ENCODE measurements at regions not wholly inside any gene's neighbourhood (a gene's known extent, or its start where the extent isn't known, plus 50 kb on each side); places are given as distances from the start of the nearest gene placed in this dataset.

- TF ChIP-seq, protein P1, sequence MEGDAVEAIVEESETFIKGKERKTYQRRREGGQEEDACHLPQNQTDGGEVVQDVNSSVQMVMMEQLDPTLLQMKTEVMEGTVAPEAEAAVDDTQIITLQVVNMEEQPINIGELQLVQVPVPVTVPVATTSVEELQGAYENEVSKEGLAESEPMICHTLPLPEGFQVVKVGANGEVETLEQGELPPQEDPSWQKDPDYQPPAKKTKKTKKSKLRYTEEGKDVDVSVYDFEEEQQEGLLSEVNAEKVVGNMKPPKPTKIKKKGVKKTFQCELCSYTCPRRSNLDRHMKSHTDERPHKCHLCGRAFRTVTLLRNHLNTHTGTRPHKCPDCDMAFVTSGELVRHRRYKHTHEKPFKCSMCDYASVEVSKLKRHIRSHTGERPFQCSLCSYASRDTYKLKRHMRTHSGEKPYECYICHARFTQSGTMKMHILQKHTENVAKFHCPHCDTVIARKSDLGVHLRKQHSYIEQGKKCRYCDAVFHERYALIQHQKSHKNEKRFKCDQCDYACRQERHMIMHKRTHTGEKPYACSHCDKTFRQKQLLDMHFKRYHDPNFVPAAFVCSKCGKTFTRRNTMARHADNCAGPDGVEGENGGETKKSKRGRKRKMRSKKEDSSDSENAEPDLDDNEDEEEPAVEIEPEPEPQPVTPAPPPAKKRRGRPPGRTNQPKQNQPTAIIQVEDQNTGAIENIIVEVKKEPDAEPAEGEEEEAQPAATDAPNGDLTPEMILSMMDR (IDR thresholded peaks at IDR 0.05; ENCODE audit: low read depth, low read length) = no peak
- TF ChIP-seq EZH2phosphoT487 (IDR thresholded peaks at IDR 0.05; ENCODE audit: low read depth) = no peak
Observed at GRCh38 chr2:163045830-163046229, 207.3 kb upstream of the KCNH7 start.

Measured in OCI-LY3 (cell line).